Ovary (tissue), 3 donors: ENCODE measurements at regions not wholly inside any gene's neighbourhood (a gene's known extent, or its start where the extent isn't known, plus 50 kb on each side); places are given as distances from the start of the nearest gene placed in this dataset.

Source experiments
- EP300 ChIP-seq: sonication (generic); formaldehyde crosslinking; IDR thresholded peaks from one replicate; pipeline ENCODE4 v1.6.1; 2017; ENCODE audit warnings: antibody characterized with exemption
- POLR2A ChIP-seq: fragments of 450-650 bp; IDR thresholded peaks from one replicate; pipeline ENCODE4 v1.6.1; 2017; ENCODE audit warnings: antibody characterized with exemption, mild to moderate bottlenecking, moderate library complexity
- TF ChIP-seq, protein P1 (sequence below), 3 donors: fragments of 450-650 bp in 2 of 3; fragments of 200-600 bp in 1 of 3; IDR thresholded peaks; one replicate each; pipeline versions ENCODE4 v1.5.1 to v1.8.0; 2016 to 2022; ENCODE audit warnings: antibody characterized with exemption in 3 of 3, mild to moderate bottlenecking in 1 of 3
- donor health status: DM: no; HTN: no; CAD: no.

DNA sequence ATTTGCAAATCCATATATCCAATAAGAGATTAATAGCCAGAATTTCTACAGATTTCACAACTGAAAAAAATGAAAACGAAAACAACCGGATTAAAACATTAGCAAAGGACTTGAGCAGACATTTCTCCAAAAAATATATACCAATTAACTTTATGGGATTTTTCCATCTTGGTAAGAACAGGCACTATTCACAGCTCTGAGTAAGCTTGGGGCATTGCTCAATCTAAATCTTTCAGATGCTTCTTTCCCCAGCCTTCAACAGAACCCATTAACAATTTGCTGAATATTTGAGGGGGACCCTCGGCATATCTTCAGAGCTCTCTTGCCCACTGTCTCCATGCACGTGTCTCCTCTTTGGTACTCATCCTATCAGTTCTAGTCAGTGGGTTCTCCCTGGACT, 111.7 kb upstream of the CD93 start:
- TF ChIP-seq, protein P1, sequence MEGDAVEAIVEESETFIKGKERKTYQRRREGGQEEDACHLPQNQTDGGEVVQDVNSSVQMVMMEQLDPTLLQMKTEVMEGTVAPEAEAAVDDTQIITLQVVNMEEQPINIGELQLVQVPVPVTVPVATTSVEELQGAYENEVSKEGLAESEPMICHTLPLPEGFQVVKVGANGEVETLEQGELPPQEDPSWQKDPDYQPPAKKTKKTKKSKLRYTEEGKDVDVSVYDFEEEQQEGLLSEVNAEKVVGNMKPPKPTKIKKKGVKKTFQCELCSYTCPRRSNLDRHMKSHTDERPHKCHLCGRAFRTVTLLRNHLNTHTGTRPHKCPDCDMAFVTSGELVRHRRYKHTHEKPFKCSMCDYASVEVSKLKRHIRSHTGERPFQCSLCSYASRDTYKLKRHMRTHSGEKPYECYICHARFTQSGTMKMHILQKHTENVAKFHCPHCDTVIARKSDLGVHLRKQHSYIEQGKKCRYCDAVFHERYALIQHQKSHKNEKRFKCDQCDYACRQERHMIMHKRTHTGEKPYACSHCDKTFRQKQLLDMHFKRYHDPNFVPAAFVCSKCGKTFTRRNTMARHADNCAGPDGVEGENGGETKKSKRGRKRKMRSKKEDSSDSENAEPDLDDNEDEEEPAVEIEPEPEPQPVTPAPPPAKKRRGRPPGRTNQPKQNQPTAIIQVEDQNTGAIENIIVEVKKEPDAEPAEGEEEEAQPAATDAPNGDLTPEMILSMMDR (IDR thresholded peaks at IDR 0.05): no peak
- TF ChIP-seq POLR2A: no peak
- no peak for TF ChIP-seq EP300
